Mesothelial cell of epicardium (in vitro differentiated cells): ENCODE measurements at regions not wholly inside any gene's neighbourhood (a gene's known extent, or its start where the extent isn't known, plus 50 kb on each side); places are given as distances from the start of the nearest gene placed in this dataset.

Experiments used
- DNase-seq, 2 experiments: peaks; one replicate each; pipeline ENCODE4 v3.0.0; 2021; ENCODE audit warnings: low spot score in 2 of 2; ENCODE audit not compliant: unreplicated experiment in 2 of 2
- H3K27ac Mint-ChIP-seq: 2 replicates; pipeline ENCODE4 v1.8.0; 2021; ENCODE audit warnings: mixed read lengths
- H3K27me3 Mint-ChIP-seq: 2 replicates; pipeline ENCODE4 v1.8.0; 2021; ENCODE audit warnings: low read depth, mixed read lengths
- H3K36me3 Mint-ChIP-seq: 2 replicates; pipeline ENCODE4 v1.8.0; 2021; ENCODE audit warnings: mixed read lengths
- H3K4me1 Mint-ChIP-seq: 2 replicates; pipeline ENCODE4 v1.8.0; 2021; ENCODE audit warnings: mixed read lengths
- H3K4me3 Mint-ChIP-seq: 2 replicates; pipeline ENCODE4 v1.8.0; 2021; ENCODE audit warnings: mild to moderate bottlenecking, moderate library complexity, mixed read lengths
- H3K9me3 Mint-ChIP-seq: 2 replicates; pipeline ENCODE4 v1.8.0; 2021; ENCODE audit warnings: mixed read lengths
- CTCF ChIP-seq: fragments of 200-600 bp; sonication (generic); IDR thresholded peaks from one replicate; pipeline ENCODE4 v1.5.0; 2021; ENCODE audit warnings: antibody characterized with exemption; ENCODE audit not compliant: unreplicated experiment

DNA sequence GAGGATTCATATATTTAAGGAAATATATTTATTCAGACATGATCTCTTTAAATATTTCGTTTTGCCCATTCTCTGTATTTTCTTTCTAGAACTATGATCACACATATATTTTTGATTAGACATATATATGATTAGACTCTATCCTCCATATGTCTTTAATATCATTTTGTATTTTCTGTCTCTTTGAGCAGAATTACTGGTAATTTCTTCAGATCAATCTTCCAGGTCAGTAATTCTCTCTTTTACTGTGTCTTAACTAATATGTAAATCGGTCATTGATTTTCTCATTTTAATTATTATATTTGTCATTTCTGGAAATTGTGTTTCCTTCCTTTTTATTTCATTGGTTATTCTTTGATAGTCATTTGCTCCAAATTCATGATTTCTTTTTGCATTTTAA lies 586.2 kb downstream of the NR2F2 start:
- no peak overlapping the region for H3K4me3 Mint-ChIP-seq
- no peak for TF ChIP-seq CTCF
- no peaks in the 10 kb centered on the region for H3K27me3 Mint-ChIP-seq
- H3K27ac Mint-ChIP-seq = no peak overlapping the region
- peaks cover 10% of the 10 kb centered on the region for H3K36me3 Mint-ChIP-seq
- H3K4me1 Mint-ChIP-seq = no peaks in the 10 kb centered on the region
- peaks cover 67% of the 10 kb centered on the region for H3K9me3 Mint-ChIP-seq
- DNase-seq = no peak

- Mint-ChIP-seq H3K27me3 (no peaks in the 10 kb centered on the region), H3K27ac (no peak overlapping the region), H3K4me3 (no peak overlapping the region), H3K4me1 (no peaks in the 10 kb centered on the region), H3K9me3 (peaks cover 12% of the 10 kb centered on the region), H3K36me3 (no peaks in the 10 kb centered on the region)
- DNase-seq = no peak
- no peak for TF ChIP-seq CTCF
These were observed 594.1 kb downstream of the NR2F2 start for GRCh38 chr15:96924570-96924969.

GRCh38 chr15:96947296-96948229 lies 617.1 kb downstream of the NR2F2 start:
- Mint-ChIP-seq H3K4me3 (peak overlapping the region; percentile 70), H3K36me3 (no peaks in the 10 kb centered on the region), H3K27ac (no peak overlapping the region), H3K27me3 (peaks cover 63% of the 10 kb centered on the region), H3K9me3 (no peaks in the 10 kb centered on the region), H3K4me1 (peaks cover 8% of the 10 kb centered on the region)
- no peak for TF ChIP-seq CTCF
- DNase-seq = no peak

DNA sequence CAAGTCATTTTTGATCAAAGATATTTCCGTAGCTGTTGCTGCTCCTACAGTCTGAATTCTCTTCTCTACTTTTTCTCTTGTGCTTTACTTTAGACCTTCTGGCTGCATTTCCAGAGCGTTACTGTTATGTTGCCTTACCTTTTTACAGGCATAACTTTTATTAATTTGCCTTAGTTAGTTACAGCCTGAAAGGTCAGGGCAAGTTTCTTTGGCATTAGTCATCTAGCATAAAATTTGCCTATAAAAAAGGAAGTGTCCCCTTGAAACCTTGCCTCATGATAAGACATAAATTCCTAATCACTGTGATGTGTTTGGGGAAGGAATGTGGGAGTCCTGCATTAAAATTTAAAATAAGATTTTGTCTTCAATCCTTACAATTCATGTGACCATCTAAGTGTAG lies 618.5 kb downstream of the NR2F2 start:
- peak overlapping the region; percentile 44 for H3K4me3 Mint-ChIP-seq
- peaks cover 8% of the 10 kb centered on the region for H3K4me1 Mint-ChIP-seq
- DNase-seq = no peak
- H3K27me3 Mint-ChIP-seq = peaks cover 63% of the 10 kb centered on the region
- H3K36me3 Mint-ChIP-seq = no peaks in the 10 kb centered on the region
- peaks cover 3% of the 10 kb centered on the region for H3K9me3 Mint-ChIP-seq
- no peak for TF ChIP-seq CTCF
- H3K27ac Mint-ChIP-seq = no peak overlapping the region

DNA sequence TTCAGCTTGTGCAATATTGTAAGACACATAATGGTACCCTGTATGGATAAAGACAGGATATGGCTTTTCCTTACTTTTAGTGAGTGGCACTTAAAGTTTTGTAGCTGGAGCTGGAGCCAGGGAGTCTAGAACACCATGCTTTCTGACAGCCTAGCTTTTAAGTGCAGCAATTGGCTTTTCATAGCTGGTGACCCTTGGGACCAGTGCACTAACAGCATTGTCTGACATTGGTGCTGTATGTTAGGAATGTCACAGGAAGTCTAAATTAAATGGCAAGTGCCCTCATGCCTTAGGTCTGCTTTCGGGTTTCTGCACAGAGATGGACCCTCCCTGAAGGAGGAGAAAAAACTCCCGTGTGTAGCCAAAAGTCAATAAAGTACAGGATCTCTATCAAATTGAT lies 628.2 kb downstream of the NR2F2 start:
- Mint-ChIP-seq H3K4me3 (no peak overlapping the region), H3K4me1 (no peaks in the 10 kb centered on the region), H3K36me3 (no peaks in the 10 kb centered on the region), H3K9me3 (peaks cover 1% of the 10 kb centered on the region), H3K27me3 (no peaks in the 10 kb centered on the region), H3K27ac (no peak overlapping the region)
- DNase-seq = no peak
- TF ChIP-seq CTCF = no peak
